Left lung (tissue), 4 donors: ENCODE measurements at regions not wholly inside any gene's neighbourhood (a gene's known extent, or its start where the extent isn't known, plus 50 kb on each side); places are given as distances from the start of the nearest gene placed in this dataset.

ENCODE experiments used
- ATAC-seq: fragments of 200-7000 bp; cut with Tn5 transposase; one replicate; pipeline ENCODE4 v1.9.1; 2020; ENCODE audit warnings: moderate library complexity
- DNase-seq, 4 donors: peaks; one replicate each; pipeline ENCODE4 v3.0.0-alpha.2; 2013 to 2020
- H3K27ac ChIP-seq, 2 donors: fragments of 200-600 bp; sonication (generic) in 1 of 2; one replicate each; pipeline versions ENCODE4 v1.5.0 to v1.8.0; 2020 to 2021
- H3K27me3 ChIP-seq, 2 donors: fragments of 200-600 bp; sonication (generic) in 1 of 2; one replicate each; pipeline versions ENCODE4 v1.5.0 to v1.8.0; 2020 to 2021
- H3K36me3 ChIP-seq, 2 donors: fragments of 200-600 bp; sonication (generic) in 1 of 2; one replicate each; pipeline versions ENCODE4 v1.5.0 to v1.8.0; 2020 to 2021
- H3K4me1 ChIP-seq, 2 donors: fragments of 200-600 bp; one replicate each; pipeline ENCODE4 v1.8.0; 2021
- H3K4me3 ChIP-seq, 2 donors: fragments of 200-600 bp; sonication (generic) in 1 of 2; one replicate each; pipeline versions ENCODE4 v1.5.0 to v1.8.0; 2020 to 2021; ENCODE audit warnings: mild to moderate bottlenecking in 1 of 2
- H3K9me3 ChIP-seq, 2 donors: fragments of 200-600 bp; sonication (generic) in 1 of 2; one replicate each; pipeline versions ENCODE4 v1.5.0 to v1.8.0; 2020 to 2021
- intact Hi-C, 2 donors: fragments of 100-400 bp; cut with DNase I; formaldehyde crosslinking; loops; one replicate each; pipeline versions ENCODE4 v1.11.2 to v1.14.2; 2022
- TF ChIP-seq, protein P1 (sequence below), 2 donors: fragments of 200-600 bp; sonication (generic) in 1 of 2; IDR thresholded peaks; one replicate each; pipeline versions ENCODE4 v1.5.0 to v1.8.0; 2021; ENCODE audit warnings: antibody characterized with exemption in 2 of 2
- donor health status: DM: no; HTN: yes; CAD: no.
- donor health status: DM: no; HTN: no; CAD: no.

DNA sequence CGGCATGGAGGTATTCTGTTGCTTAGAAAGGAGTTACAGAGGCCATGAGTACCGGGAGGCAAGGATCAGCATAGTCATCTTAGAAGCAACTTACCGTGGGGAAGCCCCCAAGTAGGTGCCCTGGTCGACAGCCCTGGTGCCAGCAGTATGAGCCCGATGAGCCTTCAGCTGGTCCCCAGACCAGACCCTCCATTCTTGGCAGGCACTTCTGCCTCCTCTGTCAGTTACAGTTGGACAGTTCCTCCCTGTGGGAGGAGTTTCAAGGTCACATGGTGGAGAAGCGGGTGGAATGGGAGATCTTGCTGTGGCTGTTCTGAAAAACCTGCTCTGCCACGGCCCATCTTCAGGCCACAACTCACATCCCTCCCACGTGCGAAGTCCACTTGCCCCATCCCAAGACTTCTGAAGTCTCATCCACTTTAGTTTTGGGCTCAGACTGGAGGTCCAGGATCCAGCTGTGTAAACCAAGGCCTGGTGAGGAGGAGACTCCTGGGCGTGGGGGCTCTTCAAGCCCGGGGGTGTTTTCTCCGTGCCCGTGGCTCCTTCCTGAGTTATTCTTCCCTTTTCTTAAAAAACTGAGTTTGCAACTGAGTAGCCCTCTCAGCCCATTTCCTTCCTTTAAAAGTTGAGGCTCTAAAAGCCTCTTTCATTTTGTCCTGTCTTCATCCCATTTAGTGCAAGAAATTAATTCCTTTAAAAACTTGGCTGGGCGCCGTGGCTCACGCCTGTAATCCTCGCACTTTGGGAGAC, 133.5 kb downstream of the SEC14L1 start:
- H3K27ac ChIP-seq: peak overlapping the region in 1 of 2 donors; percentile 33
- H3K27me3 ChIP-seq: no peaks in the 10 kb centered on the region
- no peak for DNase-seq
- intact Hi-C loops: no loop called here
- no peak overlapping the region for H3K4me3 ChIP-seq
- TF ChIP-seq, protein P1, sequence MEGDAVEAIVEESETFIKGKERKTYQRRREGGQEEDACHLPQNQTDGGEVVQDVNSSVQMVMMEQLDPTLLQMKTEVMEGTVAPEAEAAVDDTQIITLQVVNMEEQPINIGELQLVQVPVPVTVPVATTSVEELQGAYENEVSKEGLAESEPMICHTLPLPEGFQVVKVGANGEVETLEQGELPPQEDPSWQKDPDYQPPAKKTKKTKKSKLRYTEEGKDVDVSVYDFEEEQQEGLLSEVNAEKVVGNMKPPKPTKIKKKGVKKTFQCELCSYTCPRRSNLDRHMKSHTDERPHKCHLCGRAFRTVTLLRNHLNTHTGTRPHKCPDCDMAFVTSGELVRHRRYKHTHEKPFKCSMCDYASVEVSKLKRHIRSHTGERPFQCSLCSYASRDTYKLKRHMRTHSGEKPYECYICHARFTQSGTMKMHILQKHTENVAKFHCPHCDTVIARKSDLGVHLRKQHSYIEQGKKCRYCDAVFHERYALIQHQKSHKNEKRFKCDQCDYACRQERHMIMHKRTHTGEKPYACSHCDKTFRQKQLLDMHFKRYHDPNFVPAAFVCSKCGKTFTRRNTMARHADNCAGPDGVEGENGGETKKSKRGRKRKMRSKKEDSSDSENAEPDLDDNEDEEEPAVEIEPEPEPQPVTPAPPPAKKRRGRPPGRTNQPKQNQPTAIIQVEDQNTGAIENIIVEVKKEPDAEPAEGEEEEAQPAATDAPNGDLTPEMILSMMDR (IDR thresholded peaks at IDR 0.05): no peak
- no peaks in the 10 kb centered on the region for H3K36me3 ChIP-seq
- H3K4me1 ChIP-seq: peaks cover 0 to 22% of the 10 kb centered on the region in 2 donors
- no peaks in the 10 kb centered on the region for H3K9me3 ChIP-seq
- peak; percentile 24 for ATAC-seq

GRCh38 chr17:77279448-77280303, 138.9 kb downstream of the SEC14L1 start:
- peak in 1 of 4 donors; percentile 75 for DNase-seq
- intact Hi-C loops: no loop called here
- peaks cover 5 to 54% of the 10 kb centered on the region in 2 donors for H3K4me1 ChIP-seq
- H3K27me3 ChIP-seq: peaks cover 0 to 24% of the 10 kb centered on the region in 2 donors
- no peaks in the 10 kb centered on the region for H3K36me3 ChIP-seq
- H3K9me3 ChIP-seq: no peaks in the 10 kb centered on the region
- TF ChIP-seq, protein P1 (IDR thresholded peaks at IDR 0.05): no peak
- no peak for ATAC-seq
- no peak overlapping the region for H3K27ac ChIP-seq
- H3K4me3 ChIP-seq: no peak overlapping the region

DNA sequence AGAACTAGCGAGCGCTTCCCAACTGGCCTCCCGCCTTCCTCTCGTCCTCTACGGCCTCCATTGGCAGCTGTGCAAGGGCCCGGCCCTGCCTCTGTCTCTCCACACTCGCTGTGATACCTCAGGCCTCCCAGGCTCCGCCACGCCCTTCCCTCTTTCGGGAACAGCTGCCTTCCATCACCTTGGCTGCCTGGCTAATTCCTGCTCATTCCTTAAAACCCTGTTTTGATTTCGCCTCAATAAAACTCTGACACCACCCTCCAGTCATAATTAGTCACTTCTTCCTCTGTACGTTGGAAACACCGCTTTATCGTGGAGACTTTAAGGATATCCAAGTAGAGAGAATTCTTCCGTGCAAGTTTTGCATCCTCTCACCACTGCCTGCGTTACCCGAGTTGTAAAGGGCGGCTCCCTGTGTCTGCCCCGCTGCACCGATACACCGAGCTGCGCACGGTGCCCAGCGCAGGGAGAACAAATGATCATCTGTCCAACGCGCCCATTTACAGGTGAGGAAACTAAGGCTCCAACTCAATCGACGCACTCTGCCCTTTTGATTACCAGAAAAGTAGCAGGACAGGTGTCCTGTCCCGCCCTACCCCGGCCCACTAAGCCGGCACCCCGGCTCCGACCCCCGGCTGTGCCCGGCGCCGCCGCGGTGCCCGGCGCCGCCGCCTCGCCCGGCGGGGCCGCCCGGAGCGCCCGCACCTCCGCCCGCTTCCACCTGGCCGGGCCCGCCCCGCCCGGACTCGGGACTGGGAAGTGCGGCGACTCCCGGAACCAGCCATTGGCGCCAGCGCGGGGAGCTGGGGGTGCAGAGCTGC, 139.7 kb downstream of the SEC14L1 start:
- H3K36me3 ChIP-seq: no peaks in the 10 kb centered on the region
- no peak for ATAC-seq
- no peak overlapping the region for H3K27ac ChIP-seq
- intact Hi-C loops: no loop called here
- H3K27me3 ChIP-seq: peaks cover 0 to 24% of the 10 kb centered on the region in 2 donors
- TF ChIP-seq, protein P1 (IDR thresholded peaks at IDR 0.05): no peak
- DNase-seq: peak in 1 of 4 donors; percentile 92
- H3K4me3 ChIP-seq: peak overlapping the region in 1 of 2 donors; percentile 60
- H3K4me1 ChIP-seq: peaks cover 5 to 57% of the 10 kb centered on the region in 2 donors
- H3K9me3 ChIP-seq: no peaks in the 10 kb centered on the region

DNA sequence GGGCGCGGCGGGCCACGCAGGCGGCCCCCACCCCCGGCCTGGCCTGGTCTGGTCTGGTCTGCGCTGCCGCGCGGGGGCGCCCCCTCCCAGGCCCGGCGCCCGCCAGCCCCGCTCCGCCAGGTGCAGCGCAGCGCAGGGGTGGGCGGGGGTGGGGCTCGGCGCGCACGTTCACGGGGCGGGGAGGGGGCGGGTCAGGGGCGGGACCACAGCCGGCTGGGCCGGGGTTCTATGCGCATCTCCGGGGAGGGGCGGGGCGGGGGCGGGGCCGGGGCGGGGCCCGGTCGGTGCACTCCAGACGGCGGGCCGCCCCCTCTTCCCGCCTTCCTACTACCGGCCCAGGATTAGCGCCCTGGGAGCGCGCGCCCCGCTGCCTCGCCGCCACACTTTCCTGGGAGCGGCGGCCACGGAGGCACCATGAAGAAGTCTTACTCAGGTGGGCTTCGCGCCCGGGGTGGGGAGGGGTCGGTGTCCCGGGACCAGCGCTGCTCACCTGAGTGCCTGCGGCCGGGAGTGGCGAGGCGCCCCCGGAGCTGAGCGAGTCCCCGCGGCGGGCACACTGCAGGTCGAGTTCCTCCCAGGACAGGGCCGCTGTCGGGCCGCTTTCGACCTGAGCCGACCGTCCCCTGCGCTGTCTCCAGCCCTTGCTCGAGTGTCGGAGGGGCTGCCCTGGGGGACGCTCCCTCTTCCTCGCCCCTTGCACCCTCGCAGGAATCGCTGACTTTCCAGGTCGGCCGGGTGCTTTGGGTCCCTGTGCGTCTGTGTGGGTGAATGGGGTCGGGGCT, 140.5 kb downstream of the SEC14L1 start:
- Histone ChIP-seq H3K36me3 (no peaks in the 10 kb centered on the region), H3K4me3 (peak overlapping the region; percentile 48 to 60), H3K27me3 (peaks cover 0 to 24% of the 10 kb centered on the region in 2 donors), H3K9me3 (no peaks in the 10 kb centered on the region), H3K4me1 (peaks cover 9 to 65% of the 10 kb centered on the region in 2 donors), H3K27ac (peak overlapping the region; percentile 37 to 63)
- TF ChIP-seq, protein P1 (IDR thresholded peaks at IDR 0.05): no peak
- intact Hi-C loops: no loop called here
- peak; percentile 74 for ATAC-seq
- peak in 3 of 4 donors; percentile 57 to 86 (median 58) for DNase-seq
